ENCODE measurements at regions not wholly inside any gene's neighbourhood (a gene's known extent, or its start where the extent isn't known, plus 50 kb on each side); places are given as distances from the start of the nearest gene placed in this dataset.

GRCh38 chr3:31345581-31345980 is 187.1 kb upstream of the STT3B start:
- TF ChIP-seq CTCF (IDR thresholded peaks at IDR 0.05 in 2 of 3, conservative IDR thresholded peaks at IDR 0.05 in 1 of 3; ENCODE audit: borderline replicate concordance in 1 of 3, insufficient read depth in 1 of 3, low read depth in 2 of 3, low read length in 2 of 3) (no peak), JUND (IDR thresholded peaks at IDR 0.05) (no peak), POLR2A (IDR thresholded peaks at IDR 0.05; ENCODE audit: borderline replicate concordance, extremely low read depth, insufficient read depth, insufficient read length) (no peak), EZH2phosphoT487 (IDR thresholded peaks at IDR 0.05; ENCODE audit: borderline replicate concordance) (no peak), REST (IDR thresholded peaks at IDR 0.05; ENCODE audit: low read depth) (no peak), TCF7L2 (IDR thresholded peaks at IDR 0.05; ENCODE audit: borderline replicate concordance, extremely low read depth, insufficient read depth, insufficient read length) (no peak), EZH2 (IDR thresholded peaks at IDR 0.05) (no peak), MAX (IDR thresholded peaks at IDR 0.05) (no peak), ZNF274 (IDR thresholded peaks at IDR 0.05; ENCODE audit: low read depth, low read length) (no peak), CEBPB (IDR thresholded peaks at IDR 0.05; ENCODE audit: low read depth) (no peak), EGR1 (IDR thresholded peaks at IDR 0.05; ENCODE audit: low read depth) (no peak), POLR2AphosphoS5 (IDR thresholded peaks at IDR 0.05; ENCODE audit: low read depth, low read length) (no peak), RAD21 (IDR thresholded peaks at IDR 0.05; ENCODE audit: low read depth) (no peak), ZBTB33 (IDR thresholded peaks at IDR 0.05; ENCODE audit: extremely low read depth, insufficient replicate concordance, low read length) (no peak)

Data from HCT116 (cell line).